ENCODE measurements at regions not wholly inside any gene's neighbourhood (a gene's known extent, or its start where the extent isn't known, plus 50 kb on each side); places are given as distances from the start of the nearest gene placed in this dataset.

GRCh38 chr4:33323393-33323792, 2603.2 kb downstream of the PCDH7 start:
- Histone ChIP-seq H3K4me3 (ENCODE audit: low read depth in 1 of 2, low read length in 2 of 2) (no peak overlapping the region), H3K27me3 (ENCODE audit: control insufficient read depth in 1 of 2, insufficient read depth in 2 of 2, low read length in 2 of 2) (no peaks in the 10 kb centered on the region), H3K36me3 (ENCODE audit: control insufficient read depth in 2 of 2, insufficient read depth in 2 of 2, low read length in 1 of 2) (no peaks in the 10 kb centered on the region), H3K4me1 (ENCODE audit: control insufficient read depth in 2 of 2, insufficient read depth in 2 of 2, low read length in 1 of 2) (no peaks in the 10 kb centered on the region), H3K27ac (ENCODE audit: low read depth in 2 of 2, low read length in 1 of 2) (no peak overlapping the region), H3K9me3 (ENCODE audit: control insufficient read depth in 2 of 2, insufficient read depth in 1 of 2, low read depth in 1 of 2, low read length in 1 of 2) (no peaks in the 10 kb centered on the region)
- WGBS, 2 donors = 69 to 74% methylated on average over 1 of the region's 1 CpG

- Histone ChIP-seq H3K4me3 (ENCODE audit: low read depth in 1 of 2, low read length in 2 of 2) (no peak overlapping the region), H3K27me3 (ENCODE audit: control insufficient read depth in 1 of 2, insufficient read depth in 2 of 2, low read length in 2 of 2) (no peaks in the 10 kb centered on the region), H3K4me1 (ENCODE audit: control insufficient read depth in 2 of 2, insufficient read depth in 2 of 2, low read length in 1 of 2) (no peaks in the 10 kb centered on the region), H3K36me3 (ENCODE audit: control insufficient read depth in 2 of 2, insufficient read depth in 2 of 2, low read length in 1 of 2) (no peaks in the 10 kb centered on the region), H3K9me3 (ENCODE audit: control insufficient read depth in 2 of 2, insufficient read depth in 1 of 2, low read depth in 1 of 2, low read length in 1 of 2) (peaks cover 2 to 12% of the 10 kb centered on the region in 2 donors), H3K27ac (ENCODE audit: low read depth in 2 of 2, low read length in 1 of 2) (no peak overlapping the region)
- 37 to 39% methylated on average over 2 of the region's 2 CpGs for WGBS, 2 donors
These were observed 2614.2 kb downstream of the PCDH7 start for GRCh38 chr4:33334416-33334815.

GRCh38 chr4:33339762-33340161, 2619.6 kb downstream of the PCDH7 start:
- WGBS, 2 donors = 77 to 81% methylated on average over 3 of the region's 3 CpGs
- no peaks in the 10 kb centered on the region for H3K27me3 ChIP-seq (ENCODE audit: control insufficient read depth in 1 of 2, insufficient read depth in 2 of 2, low read length in 2 of 2)
- H3K36me3 ChIP-seq (ENCODE audit: control insufficient read depth in 2 of 2, insufficient read depth in 2 of 2, low read length in 1 of 2) = no peaks in the 10 kb centered on the region
- H3K4me1 ChIP-seq (ENCODE audit: control insufficient read depth in 2 of 2, insufficient read depth in 2 of 2, low read length in 1 of 2) = no peaks in the 10 kb centered on the region
- H3K4me3 ChIP-seq (ENCODE audit: low read depth in 1 of 2, low read length in 2 of 2) = no peak overlapping the region
- H3K27ac ChIP-seq (ENCODE audit: low read depth in 2 of 2, low read length in 1 of 2) = no peak overlapping the region
- H3K9me3 ChIP-seq (ENCODE audit: control insufficient read depth in 2 of 2, insufficient read depth in 1 of 2, low read depth in 1 of 2, low read length in 1 of 2) = peaks cover 5 to 8% of the 10 kb centered on the region in 2 donors

GRCh38 chr4:33340168-33340567, 2620.0 kb downstream of the PCDH7 start:
- H3K4me1 ChIP-seq (ENCODE audit: control insufficient read depth in 2 of 2, insufficient read depth in 2 of 2, low read length in 1 of 2) = no peaks in the 10 kb centered on the region
- H3K9me3 ChIP-seq (ENCODE audit: control insufficient read depth in 2 of 2, insufficient read depth in 1 of 2, low read depth in 1 of 2, low read length in 1 of 2) = peaks cover 5 to 8% of the 10 kb centered on the region in 2 donors
- H3K27me3 ChIP-seq (ENCODE audit: control insufficient read depth in 1 of 2, insufficient read depth in 2 of 2, low read length in 2 of 2) = no peaks in the 10 kb centered on the region
- 78 to 85% methylated on average over 5 of the region's 5 CpGs for WGBS, 2 donors
- no peaks in the 10 kb centered on the region for H3K36me3 ChIP-seq (ENCODE audit: control insufficient read depth in 2 of 2, insufficient read depth in 2 of 2, low read length in 1 of 2)
- H3K27ac ChIP-seq (ENCODE audit: low read depth in 2 of 2, low read length in 1 of 2) = no peak overlapping the region
- no peak overlapping the region for H3K4me3 ChIP-seq (ENCODE audit: low read depth in 1 of 2, low read length in 2 of 2)

- no peak overlapping the region for H3K4me3 ChIP-seq (ENCODE audit: low read depth in 1 of 2, low read length in 2 of 2)
- H3K27me3 ChIP-seq (ENCODE audit: control insufficient read depth in 1 of 2, insufficient read depth in 2 of 2, low read length in 2 of 2) = no peaks in the 10 kb centered on the region
- no peaks in the 10 kb centered on the region for H3K9me3 ChIP-seq (ENCODE audit: control insufficient read depth in 2 of 2, insufficient read depth in 1 of 2, low read depth in 1 of 2, low read length in 1 of 2)
- WGBS, 2 donors = 39 to 52% methylated on average over 1 of the region's 1 CpG
- no peaks in the 10 kb centered on the region for H3K36me3 ChIP-seq (ENCODE audit: control insufficient read depth in 2 of 2, insufficient read depth in 2 of 2, low read length in 1 of 2)
- no peak overlapping the region for H3K27ac ChIP-seq (ENCODE audit: low read depth in 2 of 2, low read length in 1 of 2)
- H3K4me1 ChIP-seq (ENCODE audit: control insufficient read depth in 2 of 2, insufficient read depth in 2 of 2, low read length in 1 of 2) = no peaks in the 10 kb centered on the region
These were observed 2629.2 kb downstream of the PCDH7 start for GRCh38 chr4:33349376-33349775.

GRCh38 chr4:33357121-33357520, 2637.0 kb downstream of the PCDH7 start:
- Histone ChIP-seq H3K27ac (ENCODE audit: low read depth in 2 of 2, low read length in 1 of 2) (no peak overlapping the region), H3K4me3 (ENCODE audit: low read depth in 1 of 2, low read length in 2 of 2) (no peak overlapping the region), H3K27me3 (ENCODE audit: control insufficient read depth in 1 of 2, insufficient read depth in 2 of 2, low read length in 2 of 2) (no peaks in the 10 kb centered on the region), H3K4me1 (ENCODE audit: control insufficient read depth in 2 of 2, insufficient read depth in 2 of 2, low read length in 1 of 2) (no peaks in the 10 kb centered on the region), H3K36me3 (ENCODE audit: control insufficient read depth in 2 of 2, insufficient read depth in 2 of 2, low read length in 1 of 2) (no peaks in the 10 kb centered on the region), H3K9me3 (ENCODE audit: control insufficient read depth in 2 of 2, insufficient read depth in 1 of 2, low read depth in 1 of 2, low read length in 1 of 2) (no peaks in the 10 kb centered on the region)
- 46 to 66% methylated on average over 1 of the region's 1 CpG for WGBS, 2 donors

GRCh38 chr4:33369446-33369845, 2649.3 kb downstream of the PCDH7 start:
- Histone ChIP-seq H3K9me3 (ENCODE audit: control insufficient read depth in 2 of 2, insufficient read depth in 1 of 2, low read depth in 1 of 2, low read length in 1 of 2) (no peaks in the 10 kb centered on the region), H3K36me3 (ENCODE audit: control insufficient read depth in 2 of 2, insufficient read depth in 2 of 2, low read length in 1 of 2) (no peaks in the 10 kb centered on the region), H3K27ac (ENCODE audit: low read depth in 2 of 2, low read length in 1 of 2) (no peak overlapping the region), H3K4me3 (ENCODE audit: low read depth in 1 of 2, low read length in 2 of 2) (no peak overlapping the region), H3K27me3 (ENCODE audit: control insufficient read depth in 1 of 2, insufficient read depth in 2 of 2, low read length in 2 of 2) (no peaks in the 10 kb centered on the region), H3K4me1 (ENCODE audit: control insufficient read depth in 2 of 2, insufficient read depth in 2 of 2, low read length in 1 of 2) (no peaks in the 10 kb centered on the region)
- WGBS, 2 donors = 47 to 54% methylated on average over 3 of the region's 3 CpGs

- Histone ChIP-seq H3K9me3 (ENCODE audit: control insufficient read depth in 2 of 2, insufficient read depth in 1 of 2, low read depth in 1 of 2, low read length in 1 of 2) (no peaks in the 10 kb centered on the region), H3K27me3 (ENCODE audit: control insufficient read depth in 1 of 2, insufficient read depth in 2 of 2, low read length in 2 of 2) (no peaks in the 10 kb centered on the region), H3K4me3 (ENCODE audit: low read depth in 1 of 2, low read length in 2 of 2) (no peak overlapping the region), H3K27ac (ENCODE audit: low read depth in 2 of 2, low read length in 1 of 2) (no peak overlapping the region), H3K4me1 (ENCODE audit: control insufficient read depth in 2 of 2, insufficient read depth in 2 of 2, low read length in 1 of 2) (no peaks in the 10 kb centered on the region), H3K36me3 (ENCODE audit: control insufficient read depth in 2 of 2, insufficient read depth in 2 of 2, low read length in 1 of 2) (no peaks in the 10 kb centered on the region)
- WGBS, 2 donors = 37 to 67% methylated on average over 4 of the region's 4 CpGs
These were observed 2661.6 kb downstream of the PCDH7 start for GRCh38 chr4:33381816-33382215.

- Histone ChIP-seq H3K4me1 (ENCODE audit: control insufficient read depth in 2 of 2, insufficient read depth in 2 of 2, low read length in 1 of 2) (no peaks in the 10 kb centered on the region), H3K36me3 (ENCODE audit: control insufficient read depth in 2 of 2, insufficient read depth in 2 of 2, low read length in 1 of 2) (no peaks in the 10 kb centered on the region), H3K27ac (ENCODE audit: low read depth in 2 of 2, low read length in 1 of 2) (no peak overlapping the region), H3K9me3 (ENCODE audit: control insufficient read depth in 2 of 2, insufficient read depth in 1 of 2, low read depth in 1 of 2, low read length in 1 of 2) (no peaks in the 10 kb centered on the region), H3K27me3 (ENCODE audit: control insufficient read depth in 1 of 2, insufficient read depth in 2 of 2, low read length in 2 of 2) (no peaks in the 10 kb centered on the region), H3K4me3 (ENCODE audit: low read depth in 1 of 2, low read length in 2 of 2) (no peak overlapping the region)
These were observed 2666.6 kb downstream of the PCDH7 start for GRCh38 chr4:33386764-33387163.

- no peaks in the 10 kb centered on the region for H3K36me3 ChIP-seq (ENCODE audit: control insufficient read depth in 2 of 2, insufficient read depth in 2 of 2, low read length in 1 of 2)
- H3K27ac ChIP-seq (ENCODE audit: low read depth in 2 of 2, low read length in 1 of 2) = no peak overlapping the region
- peaks cover 0 to 4% of the 10 kb centered on the region in 2 donors for H3K9me3 ChIP-seq (ENCODE audit: control insufficient read depth in 2 of 2, insufficient read depth in 1 of 2, low read depth in 1 of 2, low read length in 1 of 2)
- no peaks in the 10 kb centered on the region for H3K4me1 ChIP-seq (ENCODE audit: control insufficient read depth in 2 of 2, insufficient read depth in 2 of 2, low read length in 1 of 2)
- 65 to 74% methylated on average over 3 of the region's 3 CpGs for WGBS, 2 donors
- H3K4me3 ChIP-seq (ENCODE audit: low read depth in 1 of 2, low read length in 2 of 2) = no peak overlapping the region
- no peaks in the 10 kb centered on the region for H3K27me3 ChIP-seq (ENCODE audit: control insufficient read depth in 1 of 2, insufficient read depth in 2 of 2, low read length in 2 of 2)
These were observed 2670.8 kb downstream of the PCDH7 start for GRCh38 chr4:33390976-33391375.

All from esophagus (tissue), 2 donors.